ENCODE measurements at regions not wholly inside any gene's neighbourhood (a gene's known extent, or its start where the extent isn't known, plus 50 kb on each side); places are given as distances from the start of the nearest gene placed in this dataset.
A peak's percentile ranks its signal among the peaks of the same experiment; 100 is the strongest.

GRCh38 chr12:94070520-94070919 lies 77.9 kb upstream of the PLXNC1 start:
- H3K9me3 ChIP-seq: no peaks in the 10 kb centered on the region
- intact Hi-C loops (cut with DNase I): loop anchor here (5.0 to 10.0 kb wide), 3 partner anchors 96 to 503 kb away; no protein-coding TSS in a partner anchor
- no peak overlapping the region for H3K4me3 ChIP-seq
- TF ChIP-seq CTCF (IDR thresholded peaks at IDR 0.05) (no peak), POLR2A (IDR thresholded peaks at IDR 0.05) (no peak), POLR2AphosphoS5 (IDR thresholded peaks at IDR 0.05) (no peak)
- no peaks in the 10 kb centered on the region for H3K4me1 ChIP-seq (replicated peaks)
- 95% methylated on average over 5 of the region's 5 CpGs for WGBS
- DNase-seq (ENCODE audit: low spot score): no peak
- no peaks in the 10 kb centered on the region for H3K36me3 ChIP-seq
- no peaks in the 10 kb centered on the region for H3K27me3 ChIP-seq (replicated peaks; ENCODE audit: insufficient read depth)
- no peak overlapping the region for H3K27ac ChIP-seq

- DNase-seq (ENCODE audit: low spot score): no peak
- TF ChIP-seq CTCF (IDR thresholded peaks at IDR 0.05): no peak
- no peak for TF ChIP-seq POLR2AphosphoS5 (IDR thresholded peaks at IDR 0.05)
- TF ChIP-seq POLR2A (IDR thresholded peaks at IDR 0.05): no peak
- intact Hi-C loops (cut with DNase I): loop anchor here (5.0 to 10.0 kb wide), 3 partner anchors 96 to 504 kb away; no protein-coding TSS in a partner anchor
- Histone ChIP-seq H3K27me3 (replicated peaks; ENCODE audit: insufficient read depth) (no peaks in the 10 kb centered on the region), H3K9me3 (no peaks in the 10 kb centered on the region), H3K4me3 (no peak overlapping the region), H3K4me1 (replicated peaks) (no peaks in the 10 kb centered on the region), H3K36me3 (no peaks in the 10 kb centered on the region), H3K27ac (no peak overlapping the region)
- WGBS: 45% methylated on average over 2 of the region's 2 CpGs
Measured at GRCh38 chr12:94071258-94071657, 77.1 kb upstream of the PLXNC1 start.

- H3K27ac ChIP-seq: peak overlapping the region in 1 of 2 donors; percentile 20
- 71% methylated on average over 9 of the region's 9 CpGs for WGBS
Measured at GRCh38 chr12:94073441-94074051, 74.8 kb upstream of the PLXNC1 start.

GRCh38 chr12:94074216-94074979 lies 74.0 kb upstream of the PLXNC1 start:
- H3K36me3 ChIP-seq: no peaks in the 10 kb centered on the region
- H3K9me3 ChIP-seq: no peaks in the 10 kb centered on the region
- no peak overlapping the region for H3K4me3 ChIP-seq
- no peak for DNase-seq (ENCODE audit: low spot score)
- no peaks in the 10 kb centered on the region for H3K27me3 ChIP-seq (replicated peaks; ENCODE audit: insufficient read depth)
- H3K4me1 ChIP-seq (replicated peaks): no peaks in the 10 kb centered on the region
- WGBS: 70% methylated on average over 14 of the region's 14 CpGs
- H3K27ac ChIP-seq: peak overlapping the region; percentile 20 to 45
- intact Hi-C loops (cut with DNase I): loop anchor here (5.0 to 10.0 kb wide), 3 partner anchors 100 to 507 kb away; no protein-coding TSS in a partner anchor
- TF ChIP-seq POLR2AphosphoS5 (IDR thresholded peaks at IDR 0.05) (peak; percentile 18), POLR2A (IDR thresholded peaks at IDR 0.05) (no peak)

More at GRCh38 chr12:94073441-94074051, 74.8 kb upstream of the PLXNC1 start:
- Histone ChIP-seq H3K36me3 (no peaks in the 10 kb centered on the region), H3K4me1 (replicated peaks) (no peaks in the 10 kb centered on the region), H3K4me3 (no peak overlapping the region), H3K9me3 (no peaks in the 10 kb centered on the region), H3K27me3 (replicated peaks; ENCODE audit: insufficient read depth) (no peaks in the 10 kb centered on the region)
- DNase-seq (ENCODE audit: low spot score): no peak
- TF ChIP-seq POLR2A (IDR thresholded peaks at IDR 0.05): no peak
- TF ChIP-seq POLR2AphosphoS5 (IDR thresholded peaks at IDR 0.05): peak; percentile 11
- intact Hi-C loops (cut with DNase I): loop anchor here (5.0 to 10.0 kb wide), 3 partner anchors 99 to 506 kb away; no protein-coding TSS in a partner anchor

- peak overlapping the region; percentile 11 to 45 for H3K27ac ChIP-seq
Measured at GRCh38 chr12:94074980-94075629, 73.3 kb upstream of the PLXNC1 start.

More at GRCh38 chr12:94074980-94075629, 73.3 kb upstream of the PLXNC1 start:
- H3K27me3 ChIP-seq (replicated peaks; ENCODE audit: insufficient read depth): no peaks in the 10 kb centered on the region
- H3K4me3 ChIP-seq: no peak overlapping the region
- peak; percentile 49 for DNase-seq (ENCODE audit: low spot score)
- intact Hi-C loops (cut with DNase I): loop anchor here (5.0 to 10.0 kb wide), 4 partner anchors 100 to 508 kb away; no protein-coding TSS in a partner anchor
- no peaks in the 10 kb centered on the region for H3K4me1 ChIP-seq (replicated peaks)
- TF ChIP-seq CTCF (IDR thresholded peaks at IDR 0.05): peak in 3 of 4 experiments; percentile 46 to 57 (median 57)
- TF ChIP-seq POLR2A (IDR thresholded peaks at IDR 0.05): no peak
- TF ChIP-seq POLR2AphosphoS5 (IDR thresholded peaks at IDR 0.05): peak; percentile 56
- no peaks in the 10 kb centered on the region for H3K9me3 ChIP-seq
- 51% methylated on average over 5 of the region's 5 CpGs for WGBS
- no peaks in the 10 kb centered on the region for H3K36me3 ChIP-seq
